GM23248 (cell line): ENCODE measurements at regions not wholly inside any gene's neighbourhood (a gene's known extent, or its start where the extent isn't known, plus 50 kb on each side); places are given as distances from the start of the nearest gene placed in this dataset.
A peak's percentile ranks its signal among the peaks of the same experiment; 100 is the strongest.

Source experiments
- DNase-seq: peaks from one replicate; pipeline ENCODE4 v3.0.0-alpha.2; 2015
- H2AFZ ChIP-seq: fragments of 200-600 bp; sonication (generic); 2 replicates; pipeline ENCODE4 v1.6.1; 2016; ENCODE audit warnings: antibody characterized with exemption
- H3F3A ChIP-seq: fragments of 200-600 bp; sonication (generic); 2 replicates; pipeline ENCODE4 v1.6.1; 2016; ENCODE audit warnings: mild to moderate bottlenecking, antibody characterized with exemption, mixed run types; ENCODE audit not compliant: insufficient read depth
- H3K27ac ChIP-seq: fragments of 200-600 bp; sonication (generic); 2 replicates; pipeline ENCODE4 v1.5.1; 2016; ENCODE audit warnings: mild to moderate bottlenecking
- H3K27me3 ChIP-seq: fragments of 200-600 bp; sonication (generic); replicated peaks from 2 replicates; pipeline ENCODE4 v1.6.1; 2016; ENCODE audit warnings: mild to moderate bottlenecking; ENCODE audit not compliant: insufficient read depth
- H3K36me3 ChIP-seq: fragments of 200-600 bp; sonication (generic); 2 replicates; pipeline ENCODE4 v1.6.1; 2016; ENCODE audit warnings: low read depth, mild to moderate bottlenecking
- H3K4me1 ChIP-seq: fragments of 200-600 bp; sonication (generic); 2 replicates; pipeline ENCODE4 v1.6.1; 2016; ENCODE audit warnings: mild to moderate bottlenecking; ENCODE audit not compliant: insufficient read depth
- H3K4me2 ChIP-seq: fragments of 200-600 bp; sonication (generic); one replicate; pipeline ENCODE4 v1.6.1; 2016; ENCODE audit warnings: mild to moderate bottlenecking; ENCODE audit not compliant: unreplicated experiment
- H3K4me3 ChIP-seq: fragments of 200-600 bp; sonication (generic); 2 replicates; pipeline ENCODE4 v1.5.1; 2016; ENCODE audit warnings: mild to moderate bottlenecking
- H3K79me2 ChIP-seq: fragments of 200-600 bp; sonication (generic); 2 replicates; pipeline ENCODE4 v1.6.1; 2016; ENCODE audit warnings: mild to moderate bottlenecking; ENCODE audit not compliant: insufficient read depth
- H3K9ac ChIP-seq: fragments of 200-600 bp; sonication (generic); 2 replicates; pipeline ENCODE4 v1.6.1; 2016; ENCODE audit warnings: mild to moderate bottlenecking
- H3K9me2 ChIP-seq: fragments of 200-600 bp; sonication (generic); 2 replicates; pipeline ENCODE4 v1.6.1; 2016; ENCODE audit warnings: mixed run types, mild to moderate bottlenecking, moderate library complexity; ENCODE audit not compliant: insufficient read depth
- H3K9me3 ChIP-seq: fragments of 200-600 bp; sonication (generic); one replicate; pipeline ENCODE4 v1.6.1; 2017; ENCODE audit warnings: low read depth
- H4K20me1 ChIP-seq: fragments of 200-600 bp; sonication (generic); 2 replicates; pipeline ENCODE4 v1.6.0; 2016; ENCODE audit not compliant: insufficient read depth
- EZH2 ChIP-seq: fragments of 200-600 bp; sonication (generic); IDR thresholded peaks from 2 replicates; pipeline ENCODE4 v1.6.1; 2018; ENCODE audit warnings: antibody characterized with exemption, mild to moderate bottlenecking; ENCODE audit not compliant: insufficient read depth, poor library complexity, severe bottlenecking
- EZH2phosphoT487 ChIP-seq: fragments of 200-600 bp; sonication (generic); IDR thresholded peaks from 2 replicates; pipeline ENCODE4 v1.6.1; 2018; ENCODE audit warnings: antibody characterized with exemption, moderate library complexity, mild to moderate bottlenecking, low read depth; ENCODE audit not compliant: insufficient read depth
- WGBS, 2 experiments: methylation state at CpG; one replicate each; pipeline ENCODE4 v1.1.6; 2015 to 2017; ENCODE audit warnings: low lambda C conversion rate in 2 of 2, low coverage in 1 of 2; ENCODE audit errors: missing lambda C conversion rate in 2 of 2; 5-methylcytosine and 5-hydroxymethylcytosine counted together
- in situ Hi-C: fragments of 300-500 bp; cut with MboI; formaldehyde crosslinking; loops from 2 replicates; pipeline ENCODE4 v1.15.0; 2020

GRCh38 chr10:3652886-3653285 is 132.1 kb downstream of the KLF6 start:
- Histone ChIP-seq H4K20me1 (no peaks in the 10 kb centered on the region), H3F3A (no peaks in the 10 kb centered on the region; the same call in 1 of the 2 replicates), H3K36me3 (no peaks in the 10 kb centered on the region), H3K79me2 (no peaks in the 10 kb centered on the region), H2AFZ (peak overlapping the region; percentile 64), H3K4me2 (peak overlapping the region; percentile 89), H3K9me3 (no peaks in the 10 kb centered on the region), H3K27ac (no peak overlapping the region), H3K9me2 (no peaks in the 10 kb centered on the region), H3K4me1 (peaks cover 7% of the 10 kb centered on the region; the same call in 1 of the 2 replicates), H3K9ac (peak overlapping the region; percentile 52), H3K27me3 (no peaks in the 10 kb centered on the region), H3K4me3 (peak overlapping the region; percentile 66)
- in situ Hi-C loops: no loop called here
- WGBS, 2 experiments: 5 to 7% methylated on average over 13 of the region's 13 CpGs
- no peak for TF ChIP-seq EZH2phosphoT487
- TF ChIP-seq EZH2: no peak
- peak; percentile 61 for DNase-seq

GRCh38 chr10:3651969-3652653 is 132.9 kb downstream of the KLF6 start:
- Histone ChIP-seq H3K4me3 (no peak overlapping the region), H3K27me3 (no peaks in the 10 kb centered on the region), H3K27ac (no peak overlapping the region), H3K79me2 (no peaks in the 10 kb centered on the region), H4K20me1 (no peaks in the 10 kb centered on the region), H3K9me2 (no peaks in the 10 kb centered on the region), H3K4me2 (peak overlapping the region; percentile 89), H3K9ac (no peak overlapping the region), H2AFZ (no peak overlapping the region), H3K4me1 (peaks cover 7% of the 10 kb centered on the region; the same call in 1 of the 2 replicates), H3K36me3 (no peaks in the 10 kb centered on the region), H3F3A (no peaks in the 10 kb centered on the region; the same call in 1 of the 2 replicates), H3K9me3 (no peaks in the 10 kb centered on the region)
- no peak for DNase-seq
- in situ Hi-C loops: no loop called here
- TF ChIP-seq EZH2 (no peak), EZH2phosphoT487 (no peak)
- 81 to 90% methylated on average over 6 of the region's 6 CpGs for WGBS, 2 experiments

- no peak for TF ChIP-seq EZH2phosphoT487
- no peak for TF ChIP-seq EZH2
- no peaks in the 10 kb centered on the region for H3K4me1 ChIP-seq
- H3K4me2 ChIP-seq: no peak overlapping the region
- H4K20me1 ChIP-seq: no peaks in the 10 kb centered on the region
- H3K27me3 ChIP-seq: no peaks in the 10 kb centered on the region
- H3K79me2 ChIP-seq: no peaks in the 10 kb centered on the region
- no peaks in the 10 kb centered on the region for H3K36me3 ChIP-seq
- WGBS, 2 experiments: 77 to 83% methylated on average over 6 of the region's 6 CpGs
- H2AFZ ChIP-seq: no peak overlapping the region
- H3K9ac ChIP-seq: no peak overlapping the region
- H3K4me3 ChIP-seq: no peak overlapping the region
- H3K9me3 ChIP-seq: no peaks in the 10 kb centered on the region
- H3F3A ChIP-seq: no peaks in the 10 kb centered on the region
- in situ Hi-C loops: no loop called here
- no peak overlapping the region for H3K27ac ChIP-seq
- no peaks in the 10 kb centered on the region for H3K9me2 ChIP-seq
- DNase-seq: no peak
These were observed 136.4 kb downstream of the KLF6 start for GRCh38 chr10:3648576-3648975.

DNA sequence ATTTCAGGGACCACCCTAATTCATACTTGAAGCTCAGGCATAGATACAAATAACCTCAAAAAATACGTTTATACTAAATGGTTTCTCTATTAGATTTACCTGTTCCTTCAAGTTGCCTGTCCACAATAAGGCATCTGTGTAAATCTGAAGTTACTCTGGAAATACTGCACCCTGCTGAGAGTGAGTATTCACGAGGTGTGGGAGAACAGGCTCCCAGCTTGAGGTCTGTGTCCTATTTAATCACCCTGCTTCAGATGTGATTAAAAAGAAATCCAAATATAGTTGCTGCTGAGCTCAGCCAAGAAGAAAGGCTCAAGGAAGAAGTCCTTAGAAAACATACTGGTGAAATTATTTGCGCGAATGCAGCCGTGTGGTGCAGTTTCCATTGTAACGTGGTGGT is 136.8 kb downstream of the KLF6 start:
- WGBS, 2 experiments: 75 to 77% methylated on average over 6 of the region's 6 CpGs
- Histone ChIP-seq H3K36me3 (no peaks in the 10 kb centered on the region), H3K9me2 (no peaks in the 10 kb centered on the region), H3K4me2 (no peak overlapping the region), H3K4me1 (no peaks in the 10 kb centered on the region), H3K27ac (no peak overlapping the region), H3K9me3 (no peaks in the 10 kb centered on the region), H3K79me2 (no peaks in the 10 kb centered on the region), H3F3A (no peaks in the 10 kb centered on the region), H3K4me3 (no peak overlapping the region), H3K27me3 (no peaks in the 10 kb centered on the region), H4K20me1 (no peaks in the 10 kb centered on the region), H2AFZ (no peak overlapping the region), H3K9ac (no peak overlapping the region)
- TF ChIP-seq EZH2phosphoT487 (no peak), EZH2 (no peak)
- no peak for DNase-seq
- in situ Hi-C loops: no loop called here

- no peaks in the 10 kb centered on the region for H3K79me2 ChIP-seq
- no peaks in the 10 kb centered on the region for H3K36me3 ChIP-seq
- DNase-seq: no peak
- H2AFZ ChIP-seq: no peak overlapping the region
- WGBS, 2 experiments: 69 to 71% methylated on average over 8 of the region's 8 CpGs
- no peaks in the 10 kb centered on the region for H4K20me1 ChIP-seq
- TF ChIP-seq EZH2phosphoT487 (no peak), EZH2 (no peak)
- H3K9me3 ChIP-seq: no peaks in the 10 kb centered on the region
- no peak overlapping the region for H3K9ac ChIP-seq
- H3F3A ChIP-seq: no peaks in the 10 kb centered on the region
- H3K4me1 ChIP-seq: no peaks in the 10 kb centered on the region
- no peak overlapping the region for H3K4me3 ChIP-seq
- H3K27ac ChIP-seq: no peak overlapping the region
- in situ Hi-C loops: no loop called here
- H3K4me2 ChIP-seq: no peak overlapping the region
- H3K27me3 ChIP-seq: no peaks in the 10 kb centered on the region
- H3K9me2 ChIP-seq: no peaks in the 10 kb centered on the region
These were observed 137.9 kb downstream of the KLF6 start for GRCh38 chr10:3647074-3647473.
